ENCODE measurements at regions not wholly inside any gene's neighbourhood (a gene's known extent, or its start where the extent isn't known, plus 50 kb on each side); places are given as distances from the start of the nearest gene placed in this dataset.
"Not testable (repeated sequence)": the region's sequence is repeated elsewhere in the genome, so short reads cannot be mapped to it uniquely, and the experiment has no call there.

DNA sequence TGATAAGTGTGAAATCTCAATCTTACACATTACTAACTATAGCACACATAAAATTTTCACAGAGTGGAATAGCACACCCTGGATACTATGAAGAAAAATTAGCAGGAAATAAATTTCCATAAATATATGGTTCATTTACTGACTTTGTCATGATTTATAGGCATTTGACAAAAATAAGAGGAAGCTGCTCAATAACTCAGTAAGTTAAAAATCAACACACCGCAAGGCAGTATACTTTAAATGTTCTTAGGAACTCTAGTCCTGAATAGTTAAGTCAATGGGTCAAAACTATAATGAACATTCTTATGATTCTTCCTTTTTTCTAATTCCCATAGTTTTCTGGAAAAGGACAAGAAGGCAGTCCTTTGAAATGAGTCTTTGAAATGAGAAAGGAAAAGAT is 1557.8 kb upstream of the RAG2 start:
- DNase-seq (ENCODE audit: low spot score) = no peak

DNA sequence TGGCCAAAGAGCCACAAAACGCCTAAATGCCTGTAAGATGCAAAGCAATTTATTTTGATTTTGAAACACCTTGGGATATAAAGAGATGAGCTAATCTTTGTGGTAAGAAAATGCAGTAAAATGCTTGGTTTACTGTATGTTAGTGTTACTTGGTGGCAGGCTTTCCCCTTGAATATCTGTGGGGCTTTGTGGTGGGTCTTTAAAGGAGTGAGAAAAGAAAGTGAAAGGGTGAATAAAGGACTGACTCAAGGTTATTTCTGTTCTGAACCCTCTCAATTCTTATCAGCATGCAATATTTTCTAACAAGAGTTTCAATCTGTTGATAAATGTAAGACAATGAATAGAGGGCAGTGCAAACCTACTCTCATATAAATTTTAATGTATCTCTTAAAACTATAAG is 1555.9 kb upstream of the RAG2 start:
- DNase-seq (ENCODE audit: low spot score) = no peak

DNA sequence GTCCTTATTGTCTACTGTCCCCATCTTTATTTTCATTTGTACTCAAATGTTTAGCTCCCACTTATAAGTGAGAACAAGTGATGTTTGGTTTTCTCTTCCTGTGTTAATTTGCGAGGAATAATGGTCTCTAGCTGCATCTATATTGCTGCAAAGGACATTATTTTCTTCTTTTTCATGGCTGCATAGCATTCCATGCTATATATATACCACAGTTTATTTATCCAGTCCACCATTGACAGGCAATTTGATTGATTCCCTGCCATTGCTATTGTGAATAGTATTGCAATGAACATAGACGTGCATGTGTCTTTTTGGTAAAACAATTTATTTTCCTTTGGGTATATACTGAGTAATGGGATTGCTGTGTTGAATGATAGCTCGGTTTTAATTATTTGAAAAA is 1545.8 kb upstream of the RAG2 start:
- DNase-seq (ENCODE audit: low spot score) = no peak

DNA sequence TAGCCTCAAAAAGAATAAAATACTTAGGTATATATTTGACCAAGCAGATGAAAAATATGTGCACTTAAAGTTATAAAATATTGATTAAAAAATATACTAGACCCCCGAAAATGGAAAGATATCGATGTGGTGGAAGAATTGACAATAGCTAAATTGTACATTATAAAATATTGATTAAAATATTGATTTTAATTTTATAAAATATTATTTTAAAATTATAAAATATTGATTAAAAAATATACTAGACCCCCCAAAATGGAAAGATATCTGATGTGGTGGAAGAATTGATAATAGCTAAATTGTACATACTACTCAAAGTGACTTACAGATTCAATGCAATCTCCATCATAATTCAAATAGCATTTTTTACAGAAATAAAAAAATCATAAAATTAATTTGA is 1540.9 kb upstream of the RAG2 start:
- DNase-seq (ENCODE audit: low spot score) = no peak

DNA sequence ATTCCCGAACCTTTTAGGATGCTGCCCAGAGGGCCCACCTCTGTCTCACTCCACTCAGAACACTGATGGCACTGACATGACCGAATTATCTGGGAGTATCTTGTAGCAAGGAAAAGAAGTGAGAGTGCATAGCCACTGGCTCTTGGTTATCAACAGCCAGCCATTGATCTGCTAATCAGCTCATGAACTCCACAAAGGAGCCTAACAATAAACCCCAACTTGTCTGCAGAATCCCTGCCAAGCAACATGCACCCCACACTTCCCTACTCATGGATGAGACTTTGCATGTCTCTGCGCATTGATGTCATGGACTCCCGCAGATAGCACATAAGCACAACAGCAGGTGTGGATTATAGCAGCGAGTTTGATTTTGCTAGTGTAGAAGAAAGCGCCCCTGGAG is 1538.9 kb upstream of the RAG2 start:
- no peak for DNase-seq (ENCODE audit: low spot score)

DNA sequence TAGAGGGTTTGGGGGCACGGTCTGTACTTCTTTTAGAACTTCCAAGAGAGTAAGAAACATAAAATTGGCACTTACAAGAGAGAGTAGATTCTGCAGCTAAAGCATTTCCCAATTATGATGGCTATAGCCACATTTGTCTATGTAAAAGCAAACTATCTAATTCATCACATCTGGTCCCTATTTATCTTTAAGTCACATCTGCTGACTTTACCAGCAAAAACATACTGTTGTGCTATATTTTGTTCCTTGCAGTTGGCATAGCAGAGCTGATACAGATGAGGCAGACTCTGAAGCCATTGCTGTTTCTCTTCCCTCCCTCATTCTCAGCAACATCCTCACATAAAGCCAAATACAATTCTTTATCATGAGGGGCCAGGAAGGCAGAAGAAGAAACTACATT is 1533.5 kb upstream of the RAG2 start:
- no peak for DNase-seq (ENCODE audit: low spot score)

DNA sequence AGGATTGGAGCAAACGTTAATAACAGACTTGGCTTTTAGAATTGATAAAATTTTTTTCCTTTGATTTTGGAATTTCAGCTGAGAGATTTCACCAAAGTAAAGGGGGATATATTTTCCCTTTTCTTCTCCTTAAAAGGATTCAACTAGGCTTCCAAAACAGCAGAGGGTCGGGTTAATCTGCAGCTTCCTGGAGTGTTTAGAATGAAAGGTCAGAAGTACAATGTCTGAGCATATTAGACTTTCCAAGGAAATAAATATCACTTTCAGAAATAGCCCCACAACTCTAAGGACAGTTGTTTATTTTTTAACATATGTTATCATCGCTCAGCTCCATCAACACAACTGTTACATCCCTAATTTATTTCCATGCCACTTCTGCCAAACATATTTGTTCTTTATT is 1532.9 kb upstream of the RAG2 start:
- DNase-seq (ENCODE audit: low spot score) = no peak

DNA sequence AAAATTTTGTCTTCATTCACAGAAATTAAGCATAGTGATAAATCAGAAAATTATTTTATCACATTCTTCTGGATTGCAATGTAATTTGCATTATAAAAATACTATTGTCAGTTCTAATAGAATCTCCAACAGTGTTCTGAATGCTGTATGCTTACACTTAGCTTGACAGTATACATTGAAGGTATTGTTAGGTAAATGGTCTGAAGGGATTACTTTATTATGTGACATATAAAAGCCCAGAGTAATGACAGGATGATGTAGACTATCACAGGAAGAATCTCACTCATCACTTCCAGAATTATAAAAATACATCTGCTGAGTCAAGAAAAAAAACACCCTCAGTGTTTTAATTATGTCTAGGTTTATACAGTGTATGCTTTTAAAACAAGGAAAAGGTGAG is 1532.5 kb upstream of the RAG2 start:
- DNase-seq (ENCODE audit: low spot score) = no peak

DNA sequence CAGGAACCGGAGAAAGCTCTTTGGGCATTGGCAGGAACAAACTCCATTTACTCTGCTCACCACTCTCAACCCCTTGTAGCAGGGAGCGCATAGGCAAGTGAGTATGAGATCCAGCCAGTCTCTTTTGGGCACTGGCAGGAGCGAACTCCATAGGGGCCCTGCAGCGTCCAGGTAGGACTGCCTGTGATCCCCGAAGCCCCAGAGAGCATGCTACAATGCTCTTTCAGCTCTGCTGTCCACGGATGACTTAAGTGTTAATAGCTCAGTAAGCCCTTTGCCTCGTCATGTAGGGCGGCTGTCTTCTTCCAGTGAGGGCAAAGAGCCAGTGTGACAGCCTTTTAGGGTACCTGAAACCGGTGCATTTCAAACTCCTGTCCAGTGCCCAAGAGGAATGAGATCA is 1525.6 kb upstream of the RAG2 start:
- DNase-seq (ENCODE audit: low spot score) = no peak

DNA sequence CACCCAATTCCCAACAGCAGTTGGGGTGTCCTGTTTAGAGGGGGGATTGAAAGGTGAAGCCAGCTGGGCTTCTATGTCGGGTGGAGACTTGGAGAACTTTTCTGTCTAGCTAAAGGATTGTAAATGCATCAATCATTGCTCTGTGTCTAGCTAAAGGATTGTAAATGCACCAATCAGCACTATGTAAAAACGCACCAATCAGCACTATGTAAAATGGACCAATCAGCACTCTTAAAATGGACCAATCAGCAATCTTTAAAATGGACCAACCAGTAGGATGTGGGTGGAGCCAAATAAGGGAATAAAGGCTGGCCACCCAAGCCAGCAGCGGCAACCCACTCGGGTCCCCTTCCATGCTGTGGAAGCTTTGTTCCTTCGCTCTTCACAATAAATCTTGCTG is 1518.6 kb upstream of the RAG2 start:
- not testable (repeated sequence) for DNase-seq (ENCODE audit: low spot score)

DNA sequence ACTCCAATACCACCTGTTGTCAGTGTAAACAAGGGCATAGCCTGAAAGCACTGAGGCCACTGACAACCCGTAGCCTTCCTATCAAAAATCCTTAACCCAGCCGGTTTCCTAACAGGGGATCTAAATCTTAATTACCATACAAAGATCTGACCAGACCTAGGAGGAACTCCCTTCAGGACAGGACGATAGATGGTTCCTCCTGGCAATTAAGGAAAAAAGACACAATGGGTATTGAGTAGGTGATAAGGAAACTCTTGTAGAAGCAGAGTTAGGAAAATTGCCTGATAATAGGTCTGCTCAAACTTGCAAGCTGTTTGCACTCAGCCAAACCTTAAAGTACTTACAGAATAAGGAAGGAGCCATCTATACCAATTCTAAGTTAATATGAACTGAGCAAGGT is 1517.3 kb upstream of the RAG2 start:
- DNase-seq (ENCODE audit: low spot score) = not testable (repeated sequence)

DNA sequence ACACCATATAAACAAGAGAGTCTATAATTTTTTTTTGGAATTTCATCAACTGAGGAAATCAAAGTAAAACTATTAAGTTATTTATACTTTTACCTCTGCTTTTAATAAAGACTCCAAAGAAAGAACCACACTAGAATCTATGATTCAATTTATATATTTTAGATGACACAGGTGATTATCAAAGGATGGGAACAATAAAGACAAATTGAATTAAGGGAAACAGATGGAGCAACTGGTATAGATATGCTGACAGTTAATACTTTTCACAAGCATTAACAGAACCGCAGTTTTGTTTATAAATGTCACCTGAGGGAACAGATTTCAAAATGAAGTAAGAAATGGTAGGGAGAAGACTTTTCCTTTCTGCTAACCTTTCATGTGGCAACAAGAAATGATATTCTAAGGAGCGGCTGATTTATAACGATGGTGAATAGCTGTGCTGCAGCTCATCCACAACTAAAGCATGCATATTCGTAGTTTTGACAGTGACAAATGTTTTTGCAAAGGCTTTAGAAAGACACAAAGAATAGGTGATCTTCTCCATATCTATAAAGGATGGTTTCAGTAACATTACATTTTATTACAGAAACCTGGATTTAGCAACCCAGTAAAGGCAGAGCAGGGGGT is 1502.9 kb upstream of the RAG2 start:
- DNase-seq (ENCODE audit: low spot score) = no peak

DNA sequence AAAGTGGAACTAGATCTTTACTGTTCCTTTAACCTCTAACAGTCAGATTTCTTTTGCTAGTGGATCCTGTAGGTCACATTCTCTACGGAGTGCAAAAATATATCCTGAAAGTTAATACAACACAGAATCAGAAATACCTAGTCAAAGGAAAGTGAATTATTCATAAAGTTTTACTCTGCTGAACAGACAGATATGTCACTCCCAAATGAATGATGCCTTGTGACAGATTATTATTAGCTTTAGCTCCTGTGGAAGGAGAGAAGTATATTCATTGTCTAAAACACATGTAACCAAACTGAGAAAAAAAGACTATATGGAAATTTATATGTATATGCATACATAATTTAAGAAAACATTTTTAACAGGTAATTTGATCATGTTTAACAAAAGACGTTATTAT is 1497.2 kb upstream of the RAG2 start:
- DNase-seq (ENCODE audit: low spot score) = no peak

DNA sequence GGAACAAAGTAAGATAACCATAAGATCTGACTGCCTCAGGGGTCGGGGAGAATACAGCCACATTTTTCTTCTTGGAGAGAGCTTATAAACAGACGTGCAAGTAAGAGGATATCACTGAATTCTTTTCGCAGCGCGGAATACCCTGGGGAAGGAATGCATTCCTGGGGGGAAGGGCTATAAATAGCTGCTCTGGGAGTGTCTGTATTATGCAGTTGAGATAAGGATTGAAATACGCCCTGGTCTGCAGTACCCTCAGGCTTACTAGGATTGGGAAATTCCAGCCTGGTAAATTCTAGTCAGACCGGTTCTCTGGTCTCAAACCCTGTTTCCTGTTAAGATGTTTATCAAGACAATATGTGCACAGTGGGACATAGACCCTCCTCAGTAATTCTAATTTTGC is 1491.7 kb upstream of the RAG2 start:
- no peak for DNase-seq (ENCODE audit: low spot score)

DNA sequence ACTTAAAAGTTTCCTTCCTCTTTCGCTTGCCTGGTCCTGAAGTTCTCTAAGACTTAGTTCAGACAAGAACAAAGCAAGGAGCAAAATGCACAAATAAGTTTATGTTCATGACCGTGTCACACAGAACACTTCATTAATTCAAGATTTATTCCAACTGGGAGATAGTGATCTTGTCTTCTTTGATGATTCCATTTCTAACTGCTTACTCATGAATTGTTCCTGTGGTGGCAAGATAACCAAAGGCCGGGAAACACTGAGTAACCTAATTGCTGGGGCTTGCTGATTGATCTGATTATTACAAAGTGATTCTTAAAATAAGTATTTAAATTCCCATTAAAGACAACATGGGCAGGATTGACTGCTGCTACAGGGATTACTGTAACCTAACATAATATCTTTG is 1462.9 kb upstream of the RAG2 start:
- DNase-seq (ENCODE audit: low spot score) = no peak

DNA sequence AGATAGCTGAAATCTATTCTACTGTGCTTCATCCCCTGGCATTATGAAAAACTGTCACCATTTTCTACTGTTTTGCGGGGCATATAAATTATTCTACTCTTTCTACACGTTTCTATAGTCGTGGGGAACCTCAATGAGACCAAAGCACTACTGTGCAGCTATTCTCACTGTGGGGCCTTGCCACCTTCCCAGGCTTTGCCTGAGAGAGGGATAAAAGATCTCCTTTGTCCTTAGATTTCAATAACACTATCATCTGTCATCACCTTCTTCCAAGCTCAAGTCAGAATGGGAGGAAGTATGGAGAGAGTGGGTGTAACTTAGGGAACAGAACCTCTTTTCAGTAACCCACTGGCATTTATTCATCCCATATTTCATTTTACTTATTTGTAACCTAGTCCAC is 1462.1 kb upstream of the RAG2 start:
- DNase-seq (ENCODE audit: low spot score) = no peak

DNA sequence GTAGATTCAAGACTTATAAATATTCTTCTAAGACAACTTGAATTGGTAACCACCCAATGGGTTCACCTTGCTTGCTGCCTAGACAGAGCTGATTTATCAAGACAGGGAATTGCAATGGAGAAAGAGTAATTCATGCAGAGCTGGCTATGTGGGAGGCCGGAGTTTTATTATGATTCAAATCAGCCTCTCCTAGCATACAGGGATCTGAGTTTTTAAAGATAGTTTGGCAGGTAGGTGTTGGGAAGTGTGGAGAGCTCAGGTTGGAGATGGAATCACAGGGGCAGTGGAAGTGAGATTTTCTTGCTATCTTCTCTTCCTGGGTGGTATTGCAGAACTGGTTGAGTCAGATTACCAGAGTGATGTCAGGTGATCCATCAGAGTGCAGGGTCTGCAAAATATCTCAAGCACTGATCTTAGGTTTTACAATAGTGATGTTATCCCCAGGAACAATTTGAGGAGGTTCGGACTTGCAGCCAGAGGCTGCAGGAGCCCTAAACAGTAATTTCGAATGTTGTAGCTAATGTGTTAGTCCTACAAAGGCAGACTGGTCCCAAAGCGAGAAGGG is 1448.6 kb upstream of the RAG2 start:
- DNase-seq (ENCODE audit: low spot score) = no peak

DNA sequence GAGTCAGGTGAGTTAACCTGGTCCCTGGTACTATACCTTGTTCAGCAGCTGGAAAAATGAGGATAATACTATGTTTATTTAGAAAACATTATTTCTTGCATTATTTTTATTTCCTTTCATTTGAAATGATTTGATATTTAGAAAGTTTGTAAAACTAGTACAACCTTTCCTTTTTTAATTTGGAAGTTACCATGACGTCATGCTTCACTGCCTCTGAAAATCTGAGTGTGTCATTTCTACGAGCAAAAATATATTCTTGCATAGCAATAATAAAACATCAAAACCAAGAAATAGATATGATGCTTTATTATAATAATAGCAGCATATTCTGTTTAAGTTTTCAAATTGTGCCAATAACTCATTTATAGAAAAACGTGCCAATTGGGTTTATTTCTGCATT is 1445.0 kb upstream of the RAG2 start:
- no peak for DNase-seq (ENCODE audit: low spot score)

DNA sequence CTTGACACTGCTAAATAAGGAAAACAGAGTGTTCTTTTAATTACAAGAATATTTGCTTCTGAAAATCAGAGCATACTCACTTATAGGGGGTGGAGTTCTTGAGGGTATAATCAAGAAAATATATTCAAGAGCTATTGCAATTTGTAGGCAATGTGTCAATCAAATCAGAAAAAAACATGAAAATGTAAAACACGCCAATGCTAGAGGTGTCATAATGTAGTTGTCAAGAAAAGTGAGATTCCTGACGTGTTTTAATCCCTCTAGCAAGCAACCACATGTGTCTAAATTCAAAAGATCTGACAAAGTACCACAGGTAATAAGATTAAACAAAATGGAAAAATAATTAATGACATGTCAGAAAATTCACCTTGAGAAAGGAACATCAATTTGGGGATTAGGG is 1440.7 kb upstream of the RAG2 start:
- DNase-seq (ENCODE audit: low spot score) = no peak

DNA sequence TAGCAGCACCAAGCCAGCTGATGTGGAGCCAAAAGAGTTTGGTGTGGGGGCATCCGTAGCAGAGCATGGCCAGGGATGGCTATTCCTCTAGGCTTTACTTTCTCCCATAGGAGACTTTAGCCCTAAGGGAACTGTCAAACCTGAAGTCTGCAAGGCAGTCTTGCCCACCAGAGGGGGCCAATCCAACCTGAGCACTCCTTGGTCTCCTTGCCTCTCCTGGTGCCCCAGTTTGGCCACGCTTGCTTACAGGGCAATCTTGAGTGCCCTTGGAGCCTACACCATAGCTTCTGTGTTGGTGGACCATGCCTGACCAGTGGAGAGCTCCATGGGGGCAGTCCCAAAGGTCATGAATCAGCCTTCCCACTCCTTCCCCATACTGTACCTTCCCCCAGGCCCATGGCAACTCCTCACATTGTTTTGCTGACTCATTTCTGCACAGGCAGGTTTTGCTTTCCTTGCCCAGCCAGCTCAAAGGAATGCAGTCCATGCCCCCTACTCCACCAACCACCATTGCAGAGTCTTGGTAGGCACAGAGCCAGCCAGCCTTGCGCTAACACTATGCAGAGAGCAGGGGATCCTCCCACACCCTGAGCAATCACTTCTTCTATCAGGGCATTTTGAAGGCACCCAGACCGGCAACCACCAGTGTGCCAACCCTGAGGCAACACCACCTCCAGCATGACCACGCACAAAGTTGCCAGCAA is 1421.2 kb upstream of the RAG2 start:
- no peak for DNase-seq (ENCODE audit: low spot score)

DNA sequence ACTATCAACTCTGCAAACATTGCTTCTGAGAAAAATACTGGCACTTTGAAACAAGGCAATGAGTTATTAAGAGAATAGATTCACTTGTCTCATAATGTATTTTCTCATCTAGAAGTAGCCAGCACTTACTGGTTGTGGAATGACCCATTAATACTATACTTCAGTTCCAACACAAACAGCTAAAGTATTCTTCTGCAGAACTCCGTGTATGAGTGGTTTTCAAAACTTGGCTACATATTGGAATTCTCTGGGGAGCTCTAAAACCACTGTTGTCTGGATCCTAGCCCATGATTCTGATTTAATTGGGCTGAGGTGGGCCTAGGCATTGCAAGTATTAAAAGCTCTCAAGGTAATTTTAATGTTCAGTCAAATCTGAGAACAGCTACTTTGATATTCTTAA is 1416.4 kb upstream of the RAG2 start:
- DNase-seq (ENCODE audit: low spot score) = no peak

DNA sequence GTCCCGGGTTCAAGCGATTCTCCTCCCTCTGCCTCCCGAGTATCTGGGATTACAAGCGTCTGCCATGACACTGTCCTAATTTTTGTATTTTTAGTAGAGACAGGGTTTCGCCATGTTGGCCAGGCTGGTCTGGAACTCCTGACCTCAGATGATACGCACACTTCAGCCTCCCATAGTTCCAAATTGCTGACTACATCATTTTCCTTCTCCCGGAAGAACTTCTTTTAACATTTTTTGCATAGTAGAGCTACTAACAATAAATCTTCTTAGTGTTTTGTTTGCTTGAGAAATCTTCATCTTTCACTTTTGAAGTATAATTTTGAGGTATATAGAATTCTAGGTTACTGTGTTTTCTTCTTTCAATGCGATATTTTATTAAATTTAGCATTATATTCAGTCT is 1415.1 kb upstream of the RAG2 start:
- no peak for DNase-seq (ENCODE audit: low spot score)

DNA sequence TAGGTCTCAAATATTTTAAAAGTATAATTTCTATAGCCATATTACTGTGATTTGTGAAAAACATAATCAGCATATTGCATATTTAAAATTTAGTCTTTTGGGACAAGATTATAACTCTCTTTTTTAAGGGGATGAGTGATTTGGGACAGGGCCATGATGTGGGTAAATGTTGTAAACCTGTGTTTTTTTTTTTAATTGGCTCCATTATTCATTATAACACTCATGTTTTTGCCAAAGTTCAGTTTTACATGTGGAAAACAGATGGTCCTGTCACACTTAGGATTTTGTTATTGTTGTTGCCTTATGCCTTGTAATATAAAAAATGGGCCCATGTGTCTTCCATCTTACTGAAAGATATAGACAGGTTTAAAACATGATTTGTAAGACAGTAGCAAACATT is 1413.5 kb upstream of the RAG2 start:
- no peak for DNase-seq (ENCODE audit: low spot score)

DNA sequence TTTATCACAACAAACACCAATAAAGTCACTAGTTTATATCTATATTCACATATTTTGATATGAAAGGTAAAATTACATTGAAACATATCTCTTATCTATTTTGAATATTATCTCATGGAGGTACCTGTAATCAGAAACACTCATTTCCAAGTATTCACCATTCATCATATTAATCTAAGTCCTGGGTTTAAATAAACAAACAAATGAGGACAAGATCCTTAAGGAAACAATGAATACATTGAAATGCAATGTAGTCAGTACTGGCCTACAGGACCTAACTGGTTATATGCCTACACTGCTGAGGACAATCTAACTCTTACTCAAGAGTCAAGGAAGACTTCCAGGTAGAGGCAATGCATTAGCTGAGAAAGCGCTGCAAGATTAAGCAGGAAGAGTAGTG is 1411.9 kb upstream of the RAG2 start:
- DNase-seq (ENCODE audit: low spot score) = no peak

All from globus pallidus (tissue), 1 donor.